ENCODE measurements at regions not wholly inside any gene's neighbourhood (a gene's known extent, or its start where the extent isn't known, plus 50 kb on each side); places are given as distances from the start of the nearest gene placed in this dataset.

- Histone ChIP-seq H3K79me2 (ENCODE audit: insufficient read depth, low read length) (no peaks in the 10 kb centered on the region), H4K20me1 (ENCODE audit: insufficient read depth, low read length) (no peaks in the 10 kb centered on the region), H3K4me2 (ENCODE audit: low read length) (no peak overlapping the region), H3K4me1 (ENCODE audit: insufficient read depth, low read length, severe bottlenecking) (no peaks in the 10 kb centered on the region), H3K27ac (ENCODE audit: low read depth, low read length, poor library complexity, severe bottlenecking) (no peak overlapping the region), H3K9ac (ENCODE audit: low read length) (no peak overlapping the region), H3K4me3 (ENCODE audit: low read depth, low read length, poor library complexity, severe bottlenecking) (no peak overlapping the region), H3K9me2 (ENCODE audit: low read depth, low read length) (no peaks in the 10 kb centered on the region), H3K9me3 (ENCODE audit: low read length) (no peaks in the 10 kb centered on the region), H3K36me3 (ENCODE audit: insufficient read depth, low read length) (no peaks in the 10 kb centered on the region), H2AFZ (ENCODE audit: low read length) (no peak overlapping the region), H3K27me3 (ENCODE audit: insufficient read depth, low read length) (no peaks in the 10 kb centered on the region), H3F3A (ENCODE audit: insufficient read depth, low read length) (no peaks in the 10 kb centered on the region)
- TF ChIP-seq EZH2 (IDR thresholded peaks at IDR 0.05; ENCODE audit: borderline replicate concordance, low read length): no peak
- TF ChIP-seq, protein P1, sequence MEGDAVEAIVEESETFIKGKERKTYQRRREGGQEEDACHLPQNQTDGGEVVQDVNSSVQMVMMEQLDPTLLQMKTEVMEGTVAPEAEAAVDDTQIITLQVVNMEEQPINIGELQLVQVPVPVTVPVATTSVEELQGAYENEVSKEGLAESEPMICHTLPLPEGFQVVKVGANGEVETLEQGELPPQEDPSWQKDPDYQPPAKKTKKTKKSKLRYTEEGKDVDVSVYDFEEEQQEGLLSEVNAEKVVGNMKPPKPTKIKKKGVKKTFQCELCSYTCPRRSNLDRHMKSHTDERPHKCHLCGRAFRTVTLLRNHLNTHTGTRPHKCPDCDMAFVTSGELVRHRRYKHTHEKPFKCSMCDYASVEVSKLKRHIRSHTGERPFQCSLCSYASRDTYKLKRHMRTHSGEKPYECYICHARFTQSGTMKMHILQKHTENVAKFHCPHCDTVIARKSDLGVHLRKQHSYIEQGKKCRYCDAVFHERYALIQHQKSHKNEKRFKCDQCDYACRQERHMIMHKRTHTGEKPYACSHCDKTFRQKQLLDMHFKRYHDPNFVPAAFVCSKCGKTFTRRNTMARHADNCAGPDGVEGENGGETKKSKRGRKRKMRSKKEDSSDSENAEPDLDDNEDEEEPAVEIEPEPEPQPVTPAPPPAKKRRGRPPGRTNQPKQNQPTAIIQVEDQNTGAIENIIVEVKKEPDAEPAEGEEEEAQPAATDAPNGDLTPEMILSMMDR (IDR thresholded peaks at IDR 0.05; ENCODE audit: low read length): no peak
Observed at GRCh38 chr13:109657395-109657794, 129.0 kb downstream of the IRS2 start.

GRCh38 chr13:109656206-109656605 is 130.2 kb downstream of the IRS2 start:
- no peaks in the 10 kb centered on the region for H3K9me3 ChIP-seq (ENCODE audit: low read length)
- no peaks in the 10 kb centered on the region for H3K27me3 ChIP-seq (ENCODE audit: insufficient read depth, low read length)
- H3K79me2 ChIP-seq (ENCODE audit: insufficient read depth, low read length): no peaks in the 10 kb centered on the region
- TF ChIP-seq EZH2 (IDR thresholded peaks at IDR 0.05; ENCODE audit: borderline replicate concordance, low read length): no peak
- TF ChIP-seq, protein P1 (IDR thresholded peaks at IDR 0.05; ENCODE audit: low read length): no peak
- H3F3A ChIP-seq (ENCODE audit: insufficient read depth, low read length): no peaks in the 10 kb centered on the region
- no peak overlapping the region for H3K27ac ChIP-seq (ENCODE audit: low read depth, low read length, poor library complexity, severe bottlenecking)
- no peak overlapping the region for H3K4me3 ChIP-seq (ENCODE audit: low read depth, low read length, poor library complexity, severe bottlenecking)
- H3K4me1 ChIP-seq (ENCODE audit: insufficient read depth, low read length, severe bottlenecking): no peaks in the 10 kb centered on the region
- no peaks in the 10 kb centered on the region for H4K20me1 ChIP-seq (ENCODE audit: insufficient read depth, low read length)
- no peaks in the 10 kb centered on the region for H3K36me3 ChIP-seq (ENCODE audit: insufficient read depth, low read length)
- H3K9me2 ChIP-seq (ENCODE audit: low read depth, low read length): no peaks in the 10 kb centered on the region
- no peak overlapping the region for H3K9ac ChIP-seq (ENCODE audit: low read length)
- no peak overlapping the region for H3K4me2 ChIP-seq (ENCODE audit: low read length)
- H2AFZ ChIP-seq (ENCODE audit: low read length): no peak overlapping the region

GRCh38 chr13:109655611-109656010 is 130.8 kb downstream of the IRS2 start:
- H3F3A ChIP-seq (ENCODE audit: insufficient read depth, low read length): no peaks in the 10 kb centered on the region
- no peaks in the 10 kb centered on the region for H3K79me2 ChIP-seq (ENCODE audit: insufficient read depth, low read length)
- no peak overlapping the region for H3K9ac ChIP-seq (ENCODE audit: low read length)
- no peaks in the 10 kb centered on the region for H3K27me3 ChIP-seq (ENCODE audit: insufficient read depth, low read length)
- H4K20me1 ChIP-seq (ENCODE audit: insufficient read depth, low read length): no peaks in the 10 kb centered on the region
- H2AFZ ChIP-seq (ENCODE audit: low read length): no peak overlapping the region
- no peak for TF ChIP-seq EZH2 (IDR thresholded peaks at IDR 0.05; ENCODE audit: borderline replicate concordance, low read length)
- TF ChIP-seq, protein P1 (IDR thresholded peaks at IDR 0.05; ENCODE audit: low read length): no peak
- H3K4me2 ChIP-seq (ENCODE audit: low read length): no peak overlapping the region
- no peaks in the 10 kb centered on the region for H3K36me3 ChIP-seq (ENCODE audit: insufficient read depth, low read length)
- H3K4me1 ChIP-seq (ENCODE audit: insufficient read depth, low read length, severe bottlenecking): no peaks in the 10 kb centered on the region
- H3K4me3 ChIP-seq (ENCODE audit: low read depth, low read length, poor library complexity, severe bottlenecking): no peak overlapping the region
- H3K9me2 ChIP-seq (ENCODE audit: low read depth, low read length): no peaks in the 10 kb centered on the region
- no peaks in the 10 kb centered on the region for H3K9me3 ChIP-seq (ENCODE audit: low read length)
- no peak overlapping the region for H3K27ac ChIP-seq (ENCODE audit: low read depth, low read length, poor library complexity, severe bottlenecking)
